AG10803 (cell line): ENCODE measurements at regions not wholly inside any gene's neighbourhood (a gene's known extent, or its start where the extent isn't known, plus 50 kb on each side); places are given as distances from the start of the nearest gene placed in this dataset.
A peak's percentile ranks its signal among the peaks of the same experiment; 100 is the strongest.

ENCODE experiments used
- DNase-seq: peaks from one replicate; pipeline ENCODE4 v3.0.0; 2010; ENCODE audit warnings: low read depth
- H3K4me3 ChIP-seq: 2 replicates; pipeline ENCODE4 v1.5.1; 2011; ENCODE audit warnings: mild to moderate bottlenecking, low read length, control low read depth
- TF ChIP-seq, protein P1 (sequence below): conservative IDR thresholded peaks from 2 replicates; pipeline ENCODE4 v1.5.1; 2011; ENCODE audit warnings: mild to moderate bottlenecking, low read length, control low read depth, inconsistent platforms

DNA sequence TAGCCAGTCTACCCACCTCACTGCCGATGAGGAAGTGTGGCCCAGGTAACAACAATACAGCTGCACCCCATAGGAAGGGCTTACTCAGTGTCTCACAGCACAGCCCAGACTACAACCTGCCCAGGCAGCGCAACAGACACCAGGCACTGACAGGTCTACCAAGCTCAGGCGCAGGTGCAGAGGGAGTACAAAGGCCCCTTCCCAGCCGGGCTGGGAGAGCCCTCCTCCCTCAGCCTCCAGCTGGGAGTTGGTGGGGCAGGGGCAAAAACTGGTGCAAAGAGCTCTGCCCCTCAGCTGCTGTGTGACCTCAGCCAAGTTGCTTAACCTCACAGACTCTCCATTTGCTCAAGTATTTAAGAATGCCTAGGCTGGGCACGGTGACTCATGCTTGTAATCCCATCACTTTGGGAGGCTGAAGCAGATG lies 112.6 kb upstream of the LHX1 start:
- peak; percentile 6 for DNase-seq
- no peak overlapping the region for H3K4me3 ChIP-seq

DNA sequence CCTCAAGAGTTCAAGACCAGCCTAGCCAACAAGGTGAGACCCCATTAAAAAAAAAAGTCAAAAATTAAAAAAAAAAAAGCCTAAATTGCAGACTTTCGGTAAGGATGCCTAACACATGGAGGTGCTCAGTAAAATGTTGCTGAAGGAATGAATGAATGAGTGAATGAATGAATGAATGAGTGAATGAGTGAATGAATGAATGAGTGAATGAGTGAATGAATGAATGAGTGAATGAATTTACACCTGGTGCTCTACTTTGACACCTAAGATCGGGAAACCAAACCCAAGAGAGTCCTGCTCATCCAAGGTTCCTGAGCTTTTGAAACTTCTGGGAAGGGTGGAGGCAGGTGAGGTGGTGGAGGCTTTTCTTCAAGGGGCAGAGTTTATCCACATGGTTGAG lies 112.2 kb upstream of the LHX1 start:
- TF ChIP-seq, protein P1, sequence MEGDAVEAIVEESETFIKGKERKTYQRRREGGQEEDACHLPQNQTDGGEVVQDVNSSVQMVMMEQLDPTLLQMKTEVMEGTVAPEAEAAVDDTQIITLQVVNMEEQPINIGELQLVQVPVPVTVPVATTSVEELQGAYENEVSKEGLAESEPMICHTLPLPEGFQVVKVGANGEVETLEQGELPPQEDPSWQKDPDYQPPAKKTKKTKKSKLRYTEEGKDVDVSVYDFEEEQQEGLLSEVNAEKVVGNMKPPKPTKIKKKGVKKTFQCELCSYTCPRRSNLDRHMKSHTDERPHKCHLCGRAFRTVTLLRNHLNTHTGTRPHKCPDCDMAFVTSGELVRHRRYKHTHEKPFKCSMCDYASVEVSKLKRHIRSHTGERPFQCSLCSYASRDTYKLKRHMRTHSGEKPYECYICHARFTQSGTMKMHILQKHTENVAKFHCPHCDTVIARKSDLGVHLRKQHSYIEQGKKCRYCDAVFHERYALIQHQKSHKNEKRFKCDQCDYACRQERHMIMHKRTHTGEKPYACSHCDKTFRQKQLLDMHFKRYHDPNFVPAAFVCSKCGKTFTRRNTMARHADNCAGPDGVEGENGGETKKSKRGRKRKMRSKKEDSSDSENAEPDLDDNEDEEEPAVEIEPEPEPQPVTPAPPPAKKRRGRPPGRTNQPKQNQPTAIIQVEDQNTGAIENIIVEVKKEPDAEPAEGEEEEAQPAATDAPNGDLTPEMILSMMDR = no peak
- no peak overlapping the region for H3K4me3 ChIP-seq
- no peak for DNase-seq

More for the DNA sequence above, 112.6 kb upstream of the LHX1 start:
- TF ChIP-seq, protein P1 = no peak

DNA sequence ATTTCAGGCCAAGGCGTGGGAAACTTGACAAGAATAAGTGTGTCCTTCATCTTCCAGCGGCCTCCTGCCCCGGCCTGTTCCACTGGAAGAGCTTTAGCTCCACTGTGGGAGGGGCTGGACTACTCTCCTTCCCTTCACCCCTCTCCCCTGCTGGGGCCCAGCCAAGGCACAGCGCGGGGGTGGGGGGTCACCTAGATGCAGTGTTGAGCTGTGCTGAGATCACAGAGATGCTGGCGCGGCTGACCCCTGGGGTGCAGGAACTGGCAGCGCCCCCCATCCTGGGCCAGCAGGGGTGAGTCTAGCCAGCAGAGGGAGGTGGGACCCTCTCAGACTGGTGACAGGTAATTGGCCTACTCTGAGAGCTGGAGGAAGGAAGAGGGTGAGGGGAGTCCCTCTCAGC lies 111.8 kb upstream of the LHX1 start:
- H3K4me3 ChIP-seq = no peak overlapping the region
- TF ChIP-seq, protein P1 = no peak

DNA sequence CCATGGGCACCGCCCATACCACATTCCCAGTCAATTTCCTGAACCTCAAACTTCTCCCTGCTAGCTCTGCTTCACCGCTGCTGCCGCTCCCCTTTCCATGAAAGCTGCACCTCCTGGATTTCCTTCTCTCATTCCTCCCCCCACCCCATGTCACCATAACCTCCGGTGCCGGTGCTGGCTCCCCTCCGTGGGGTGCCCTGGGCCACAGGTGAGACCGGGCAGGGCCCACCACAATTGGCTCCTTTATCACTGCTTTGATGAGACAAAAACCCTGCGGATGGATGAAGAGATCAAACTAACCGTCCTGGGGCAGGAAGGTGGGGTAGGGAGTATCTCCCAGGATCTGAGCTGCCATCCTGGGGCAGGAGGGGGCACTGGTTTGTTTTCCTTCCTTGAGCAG lies 111.3 kb upstream of the LHX1 start:
- no peak overlapping the region for H3K4me3 ChIP-seq
- TF ChIP-seq, protein P1 = no peak
- no peak for DNase-seq

More for the DNA sequence above, 111.8 kb upstream of the LHX1 start:
- no peak for DNase-seq

DNA sequence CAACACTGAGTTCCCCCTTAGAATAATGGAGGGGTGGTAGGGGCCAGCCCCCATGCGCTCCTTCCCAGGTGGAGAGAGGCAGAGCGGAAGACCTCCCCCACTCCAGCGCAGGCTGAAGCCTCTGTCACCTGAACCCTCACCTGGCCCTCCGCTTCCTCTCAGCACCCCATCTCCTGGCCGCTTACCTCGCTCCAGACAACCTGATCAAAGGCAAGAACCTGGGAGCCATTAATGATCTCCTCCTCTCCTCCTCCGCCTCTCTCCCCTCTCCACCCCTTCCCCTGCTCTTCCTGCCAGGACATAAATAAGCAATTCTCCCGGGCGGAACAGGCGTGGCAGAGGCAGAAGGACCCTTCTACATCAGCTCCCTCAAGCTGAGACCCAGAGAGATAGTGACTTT lies 110.2 kb upstream of the LHX1 start:
- no peak for DNase-seq
- no peak overlapping the region for H3K4me3 ChIP-seq
- TF ChIP-seq, protein P1 = no peak

DNA sequence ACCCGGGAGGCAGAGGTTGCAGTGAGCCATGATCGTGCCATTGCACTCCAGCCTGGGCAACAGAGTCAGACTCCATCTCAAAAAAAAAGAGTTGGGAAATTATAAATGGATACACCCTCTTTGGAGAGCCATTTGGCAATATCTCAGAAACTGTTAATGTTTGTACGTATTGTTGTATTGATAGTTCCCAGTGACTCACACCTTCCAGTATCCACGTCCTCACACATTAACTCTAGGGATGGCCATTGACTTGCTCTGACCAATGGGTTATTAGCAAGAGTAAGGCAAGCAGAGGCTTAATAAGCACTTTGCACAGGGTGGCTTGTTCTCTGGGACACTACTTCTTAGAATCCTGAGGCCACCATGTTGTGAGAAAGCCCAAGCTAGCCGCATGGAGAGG lies 107.6 kb upstream of the LHX1 start:
- TF ChIP-seq, protein P1 = no peak
- no peak for DNase-seq
- H3K4me3 ChIP-seq = no peak overlapping the region

DNA sequence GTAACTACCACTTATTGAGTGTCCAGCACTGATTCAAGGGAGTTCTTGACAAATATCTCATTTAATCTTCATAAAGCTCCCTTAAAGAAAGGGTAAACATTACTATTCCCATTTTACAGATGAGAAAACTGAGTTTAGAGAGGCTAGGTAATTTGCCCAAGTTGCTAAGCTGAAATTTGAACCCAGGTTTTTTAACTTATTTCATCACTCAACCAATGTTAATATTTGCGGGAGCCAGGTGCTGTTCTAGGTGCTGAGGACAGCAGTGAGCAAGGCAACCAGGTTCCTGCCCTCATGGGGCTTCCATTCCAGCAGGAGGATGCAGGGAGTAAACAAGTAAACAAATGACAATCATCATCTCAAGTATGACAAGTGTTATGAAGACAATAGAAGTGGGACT lies 104.0 kb upstream of the LHX1 start:
- DNase-seq = no peak
- TF ChIP-seq, protein P1 = no peak
- H3K4me3 ChIP-seq = no peak overlapping the region
